ENCODE measurements at regions not wholly inside any gene's neighbourhood (a gene's known extent, or its start where the extent isn't known, plus 50 kb on each side); places are given as distances from the start of the nearest gene placed in this dataset.

DNA sequence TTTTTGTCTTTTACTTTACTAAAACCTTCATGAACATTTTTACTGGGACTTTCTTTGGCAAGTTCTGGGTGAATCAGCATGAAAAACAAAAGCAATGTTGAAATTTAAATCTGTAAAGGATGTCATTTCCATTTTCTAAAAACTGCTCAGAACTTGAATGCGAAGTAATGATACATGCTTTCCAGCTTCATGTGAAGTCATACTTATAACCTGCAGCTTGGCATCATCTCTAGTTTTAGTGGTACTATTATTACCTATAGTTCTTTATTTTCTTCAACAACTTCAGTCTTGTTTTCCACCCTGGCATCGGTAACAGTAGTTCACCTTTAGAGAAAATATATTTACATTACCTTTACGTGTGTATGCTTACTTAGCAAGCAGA lies 421.4 kb upstream of the DIPK2B start:
- DNase-seq (ENCODE audit: low read depth, low spot score) (no peak), FAIRE-seq (no peak)
- intact Hi-C loops (cut with micrococcal nuclease) (no loop called here), dilution Hi-C loops (cut with MboI; ENCODE audit: extremely low pct_ligation_motif_present, low sequenced_read_pairs) (no loop called here)
- H3K79me2 ChIP-seq (ENCODE audit: control insufficient read depth, insufficient read depth, low read length): no peaks in the 10 kb centered on the region
- no peaks in the 10 kb centered on the region for H4K20me1 ChIP-seq (replicated peaks; ENCODE audit: control insufficient read depth, extremely low read depth, insufficient read depth, low read length)
- H3K27me3 ChIP-seq (ENCODE audit: control insufficient read depth in 2 of 2, insufficient read depth in 2 of 2, low read length in 2 of 2): no peaks in the 10 kb centered on the region
- H3K4me1 ChIP-seq (ENCODE audit: control insufficient read depth, extremely low read depth, insufficient read depth, low read length): peaks cover 22% of the 10 kb centered on the region
- ChIA-PET CTCF (interaction anchor here (0.8 to 2.6 kb wide), 3 partner anchors 94 to 300 kb away, joined by 3 to 10 read pairs (median 3); no protein-coding TSS in a partner anchor), POLR2A (interaction anchor here (1.1 kb wide), 1 partner anchor 76 kb away, joined by 3 read pairs; no protein-coding TSS in a partner anchor)
- TF ChIP-seq POLR2AphosphoS5 (IDR thresholded peaks at IDR 0.05; ENCODE audit: insufficient read depth, low read depth, low read length) (no peak), FOS (IDR thresholded peaks at IDR 0.05; ENCODE audit: borderline replicate concordance, insufficient read depth, low read length) (no peak), EZH2 (IDR thresholded peaks at IDR 0.05; ENCODE audit: borderline replicate concordance, low read depth, low read length, severe bottlenecking) (no peak), JUN (IDR thresholded peaks at IDR 0.05; ENCODE audit: borderline replicate concordance, insufficient read depth, insufficient read length, low read depth) (no peak), GATA2 (IDR thresholded peaks at IDR 0.05; ENCODE audit: insufficient read depth, insufficient read length, low read depth, low read length) (no peak), MYC (IDR thresholded peaks at IDR 0.05; ENCODE audit: low read depth, low read length) (no peak), POLR2A (IDR thresholded peaks at IDR 0.05; ENCODE audit: low read depth, low read length) (no peak)
- TF ChIP-seq, protein P1, sequence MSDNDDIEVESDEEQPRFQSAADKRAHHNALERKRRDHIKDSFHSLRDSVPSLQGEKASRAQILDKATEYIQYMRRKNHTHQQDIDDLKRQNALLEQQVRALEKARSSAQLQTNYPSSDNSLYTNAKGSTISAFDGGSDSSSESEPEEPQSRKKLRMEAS (IDR thresholded peaks at IDR 0.05; ENCODE audit: insufficient read depth, insufficient read length): no peak
- TF ChIP-seq, protein P2, sequence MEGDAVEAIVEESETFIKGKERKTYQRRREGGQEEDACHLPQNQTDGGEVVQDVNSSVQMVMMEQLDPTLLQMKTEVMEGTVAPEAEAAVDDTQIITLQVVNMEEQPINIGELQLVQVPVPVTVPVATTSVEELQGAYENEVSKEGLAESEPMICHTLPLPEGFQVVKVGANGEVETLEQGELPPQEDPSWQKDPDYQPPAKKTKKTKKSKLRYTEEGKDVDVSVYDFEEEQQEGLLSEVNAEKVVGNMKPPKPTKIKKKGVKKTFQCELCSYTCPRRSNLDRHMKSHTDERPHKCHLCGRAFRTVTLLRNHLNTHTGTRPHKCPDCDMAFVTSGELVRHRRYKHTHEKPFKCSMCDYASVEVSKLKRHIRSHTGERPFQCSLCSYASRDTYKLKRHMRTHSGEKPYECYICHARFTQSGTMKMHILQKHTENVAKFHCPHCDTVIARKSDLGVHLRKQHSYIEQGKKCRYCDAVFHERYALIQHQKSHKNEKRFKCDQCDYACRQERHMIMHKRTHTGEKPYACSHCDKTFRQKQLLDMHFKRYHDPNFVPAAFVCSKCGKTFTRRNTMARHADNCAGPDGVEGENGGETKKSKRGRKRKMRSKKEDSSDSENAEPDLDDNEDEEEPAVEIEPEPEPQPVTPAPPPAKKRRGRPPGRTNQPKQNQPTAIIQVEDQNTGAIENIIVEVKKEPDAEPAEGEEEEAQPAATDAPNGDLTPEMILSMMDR (IDR thresholded peaks at IDR 0.05; ENCODE audit: extremely low read depth in 1 of 2, insufficient read depth in 1 of 2, low read depth in 1 of 2, low read length in 2 of 2): no peak
- H2AFZ ChIP-seq (ENCODE audit: low read depth, low read length): no peak overlapping the region
- H3K9me3 ChIP-seq (replicated peaks; ENCODE audit: control insufficient read depth, insufficient read depth, low read length): no peaks in the 10 kb centered on the region
- H3K9ac ChIP-seq (replicated peaks; ENCODE audit: extremely low read depth, insufficient read depth, low read length): peak overlapping the region; percentile 31
- BruUV-seq (replicated peaks): TSS peak; percentile 75
- H3K36me3 ChIP-seq (ENCODE audit: control insufficient read depth in 2 of 2, extremely low read depth in 1 of 2, insufficient read depth in 2 of 2, low read length in 2 of 2): no peaks in the 10 kb centered on the region
- no peak overlapping the region for H3K4me2 ChIP-seq (ENCODE audit: insufficient read depth, low read length)
- H3K4me3 ChIP-seq (replicated peaks in 1 of 3; ENCODE audit: insufficient read depth in 1 of 3, low read depth in 1 of 3, low read length in 3 of 3): no peak overlapping the region
- peak overlapping the region; percentile 75 for H3K27ac ChIP-seq (ENCODE audit: insufficient read depth, low read depth, low read length)
- no peaks in the 10 kb centered on the region for H3K9me1 ChIP-seq (replicated peaks; ENCODE audit: control insufficient read depth, extremely low read depth, insufficient read depth, low read length)
